H1 (cell line): ENCODE measurements at regions not wholly inside any gene's neighbourhood (a gene's known extent, or its start where the extent isn't known, plus 50 kb on each side); places are given as distances from the start of the nearest gene placed in this dataset.

Experiments
- BRCA1 ChIP-seq: IDR thresholded peaks from 2 replicates; pipeline ENCODE4 v1.6.1; 2012; ENCODE audit warnings: low read depth, low read length, improper control_type of control experiment
- CBX5 ChIP-seq: fragments of 300-800, 300-1000 bp; sonication (generic); IDR thresholded peaks from 2 replicates; pipeline ENCODE4 v1.7.1; 2016; ENCODE audit warnings: antibody characterized with exemption, low read length, low read depth
- CEBPB ChIP-seq: IDR thresholded peaks from 2 replicates; pipeline ENCODE4 v1.6.1; 2012; ENCODE audit warnings: low read depth, low read length
- CHD1 ChIP-seq: IDR thresholded peaks from 2 replicates; pipeline ENCODE4 v1.6.1; 2012; ENCODE audit warnings: low read depth, low read length, improper control_type of control experiment
- CHD2 ChIP-seq: IDR thresholded peaks from 2 replicates; pipeline ENCODE4 v1.6.1; 2012; ENCODE audit warnings: low read length, improper control_type of control experiment
- CREB1 ChIP-seq: IDR thresholded peaks from 2 replicates; pipeline ENCODE4 v1.6.1; 2012; ENCODE audit warnings: inconsistent platforms
- EP300 ChIP-seq, 2 experiments: IDR thresholded peaks; 1 replicate in 1 of 2; 2 replicates in 1 of 2; pipeline ENCODE4 v1.6.1; 2011 to 2012; ENCODE audit warnings: low read depth in 2 of 2, low read length in 2 of 2, mild to moderate bottlenecking in 2 of 2, borderline replicate concordance in 1 of 2, inconsistent platforms in 1 of 2, moderate library complexity in 1 of 2
- FOSL1 ChIP-seq: IDR thresholded peaks from 2 replicates; pipeline ENCODE4 v1.6.1; 2011; ENCODE audit warnings: mild to moderate bottlenecking, low read depth, low read length, moderate library complexity; ENCODE audit not compliant: insufficient read depth
- PHF8 ChIP-seq: fragments of 200-600 bp; sonication (generic); conservative IDR thresholded peaks from 2 replicates; pipeline ENCODE4 v1.7.1; 2012; ENCODE audit warnings: low read depth, mild to moderate bottlenecking, inconsistent platforms, low read length, moderate library complexity
- POU5F1 ChIP-seq: IDR thresholded peaks from 2 replicates; pipeline ENCODE4 v1.6.1; 2011; ENCODE audit warnings: low read depth, mild to moderate bottlenecking, low read length, moderate library complexity
- RBBP5 ChIP-seq: IDR thresholded peaks from 2 replicates; pipeline ENCODE4 v1.7.1; 2012; ENCODE audit warnings: low read depth, mild to moderate bottlenecking, inconsistent platforms, low read length, moderate library complexity, borderline replicate concordance
- SP1 ChIP-seq: IDR thresholded peaks from 2 replicates; pipeline ENCODE4 v1.6.1; 2011; ENCODE audit warnings: low read depth, low read length
- ZNF274 ChIP-seq: IDR thresholded peaks from 2 replicates; pipeline ENCODE4 v1.7.0; 2012; ENCODE audit warnings: low read length, borderline replicate concordance; ENCODE audit errors: extremely low read depth
- TF ChIP-seq, protein P1 (sequence below): fragments of 300-600 bp; sonication (generic); IDR thresholded peaks from 2 replicates; pipeline ENCODE4 v1.7.1; 2012; ENCODE audit warnings: low read length, moderate library complexity, mild to moderate bottlenecking, inconsistent platforms; ENCODE audit not compliant: insufficient replicate concordance

DNA sequence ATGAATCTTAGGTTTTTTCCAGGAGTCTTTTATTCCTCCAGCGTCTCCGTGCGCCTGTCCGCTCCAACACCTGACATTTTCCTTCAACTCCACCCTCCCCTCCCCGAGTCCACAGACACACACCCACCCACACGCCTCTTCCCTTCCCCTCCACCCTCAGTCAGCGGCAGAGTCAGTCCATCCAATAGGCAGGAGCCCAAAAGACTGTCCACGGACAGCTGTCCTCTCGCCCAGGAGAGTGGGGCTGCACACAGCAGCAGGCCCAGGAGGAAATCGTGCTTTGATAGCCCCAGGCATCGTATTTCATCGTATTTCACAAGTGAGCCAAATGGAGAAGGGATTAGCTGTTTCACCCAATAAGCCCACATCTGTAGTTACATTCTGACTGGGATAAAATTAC, 285.1 kb downstream of the ZEB1 start (continued):
- TF ChIP-seq, protein P1, sequence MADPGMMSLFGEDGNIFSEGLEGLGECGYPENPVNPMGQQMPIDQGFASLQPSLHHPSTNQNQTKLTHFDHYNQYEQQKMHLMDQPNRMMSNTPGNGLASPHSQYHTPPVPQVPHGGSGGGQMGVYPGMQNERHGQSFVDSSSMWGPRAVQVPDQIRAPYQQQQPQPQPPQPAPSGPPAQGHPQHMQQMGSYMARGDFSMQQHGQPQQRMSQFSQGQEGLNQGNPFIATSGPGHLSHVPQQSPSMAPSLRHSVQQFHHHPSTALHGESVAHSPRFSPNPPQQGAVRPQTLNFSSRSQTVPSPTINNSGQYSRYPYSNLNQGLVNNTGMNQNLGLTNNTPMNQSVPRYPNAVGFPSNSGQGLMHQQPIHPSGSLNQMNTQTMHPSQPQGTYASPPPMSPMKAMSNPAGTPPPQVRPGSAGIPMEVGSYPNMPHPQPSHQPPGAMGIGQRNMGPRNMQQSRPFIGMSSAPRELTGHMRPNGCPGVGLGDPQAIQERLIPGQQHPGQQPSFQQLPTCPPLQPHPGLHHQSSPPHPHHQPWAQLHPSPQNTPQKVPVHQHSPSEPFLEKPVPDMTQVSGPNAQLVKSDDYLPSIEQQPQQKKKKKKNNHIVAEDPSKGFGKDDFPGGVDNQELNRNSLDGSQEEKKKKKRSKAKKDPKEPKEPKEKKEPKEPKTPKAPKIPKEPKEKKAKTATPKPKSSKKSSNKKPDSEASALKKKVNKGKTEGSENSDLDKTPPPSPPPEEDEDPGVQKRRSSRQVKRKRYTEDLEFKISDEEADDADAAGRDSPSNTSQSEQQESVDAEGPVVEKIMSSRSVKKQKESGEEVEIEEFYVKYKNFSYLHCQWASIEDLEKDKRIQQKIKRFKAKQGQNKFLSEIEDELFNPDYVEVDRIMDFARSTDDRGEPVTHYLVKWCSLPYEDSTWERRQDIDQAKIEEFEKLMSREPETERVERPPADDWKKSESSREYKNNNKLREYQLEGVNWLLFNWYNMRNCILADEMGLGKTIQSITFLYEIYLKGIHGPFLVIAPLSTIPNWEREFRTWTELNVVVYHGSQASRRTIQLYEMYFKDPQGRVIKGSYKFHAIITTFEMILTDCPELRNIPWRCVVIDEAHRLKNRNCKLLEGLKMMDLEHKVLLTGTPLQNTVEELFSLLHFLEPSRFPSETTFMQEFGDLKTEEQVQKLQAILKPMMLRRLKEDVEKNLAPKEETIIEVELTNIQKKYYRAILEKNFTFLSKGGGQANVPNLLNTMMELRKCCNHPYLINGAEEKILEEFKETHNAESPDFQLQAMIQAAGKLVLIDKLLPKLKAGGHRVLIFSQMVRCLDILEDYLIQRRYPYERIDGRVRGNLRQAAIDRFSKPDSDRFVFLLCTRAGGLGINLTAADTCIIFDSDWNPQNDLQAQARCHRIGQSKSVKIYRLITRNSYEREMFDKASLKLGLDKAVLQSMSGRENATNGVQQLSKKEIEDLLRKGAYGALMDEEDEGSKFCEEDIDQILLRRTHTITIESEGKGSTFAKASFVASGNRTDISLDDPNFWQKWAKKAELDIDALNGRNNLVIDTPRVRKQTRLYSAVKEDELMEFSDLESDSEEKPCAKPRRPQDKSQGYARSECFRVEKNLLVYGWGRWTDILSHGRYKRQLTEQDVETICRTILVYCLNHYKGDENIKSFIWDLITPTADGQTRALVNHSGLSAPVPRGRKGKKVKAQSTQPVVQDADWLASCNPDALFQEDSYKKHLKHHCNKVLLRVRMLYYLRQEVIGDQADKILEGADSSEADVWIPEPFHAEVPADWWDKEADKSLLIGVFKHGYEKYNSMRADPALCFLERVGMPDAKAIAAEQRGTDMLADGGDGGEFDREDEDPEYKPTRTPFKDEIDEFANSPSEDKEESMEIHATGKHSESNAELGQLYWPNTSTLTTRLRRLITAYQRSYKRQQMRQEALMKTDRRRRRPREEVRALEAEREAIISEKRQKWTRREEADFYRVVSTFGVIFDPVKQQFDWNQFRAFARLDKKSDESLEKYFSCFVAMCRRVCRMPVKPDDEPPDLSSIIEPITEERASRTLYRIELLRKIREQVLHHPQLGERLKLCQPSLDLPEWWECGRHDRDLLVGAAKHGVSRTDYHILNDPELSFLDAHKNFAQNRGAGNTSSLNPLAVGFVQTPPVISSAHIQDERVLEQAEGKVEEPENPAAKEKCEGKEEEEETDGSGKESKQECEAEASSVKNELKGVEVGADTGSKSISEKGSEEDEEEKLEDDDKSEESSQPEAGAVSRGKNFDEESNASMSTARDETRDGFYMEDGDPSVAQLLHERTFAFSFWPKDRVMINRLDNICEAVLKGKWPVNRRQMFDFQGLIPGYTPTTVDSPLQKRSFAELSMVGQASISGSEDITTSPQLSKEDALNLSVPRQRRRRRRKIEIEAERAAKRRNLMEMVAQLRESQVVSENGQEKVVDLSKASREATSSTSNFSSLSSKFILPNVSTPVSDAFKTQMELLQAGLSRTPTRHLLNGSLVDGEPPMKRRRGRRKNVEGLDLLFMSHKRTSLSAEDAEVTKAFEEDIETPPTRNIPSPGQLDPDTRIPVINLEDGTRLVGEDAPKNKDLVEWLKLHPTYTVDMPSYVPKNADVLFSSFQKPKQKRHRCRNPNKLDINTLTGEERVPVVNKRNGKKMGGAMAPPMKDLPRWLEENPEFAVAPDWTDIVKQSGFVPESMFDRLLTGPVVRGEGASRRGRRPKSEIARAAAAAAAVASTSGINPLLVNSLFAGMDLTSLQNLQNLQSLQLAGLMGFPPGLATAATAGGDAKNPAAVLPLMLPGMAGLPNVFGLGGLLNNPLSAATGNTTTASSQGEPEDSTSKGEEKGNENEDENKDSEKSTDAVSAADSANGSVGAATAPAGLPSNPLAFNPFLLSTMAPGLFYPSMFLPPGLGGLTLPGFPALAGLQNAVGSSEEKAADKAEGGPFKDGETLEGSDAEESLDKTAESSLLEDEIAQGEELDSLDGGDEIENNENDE: no peak
- TF ChIP-seq BRCA1: no peak
- TF ChIP-seq CBX5: no peak
- no peak for TF ChIP-seq CHD2
- no peak for TF ChIP-seq FOSL1
- TF ChIP-seq SP1: no peak
- no peak for TF ChIP-seq POU5F1
- no peak for TF ChIP-seq EP300 (IDR thresholded peaks at IDR 0.05; ENCODE audit: borderline replicate concordance in 1 of 2, low read depth in 2 of 2, low read length in 2 of 2)
- no peak for TF ChIP-seq CEBPB
- no peak for TF ChIP-seq PHF8
- no peak for TF ChIP-seq CREB1
- no peak for TF ChIP-seq ZNF274
- TF ChIP-seq RBBP5: no peak
- no peak for TF ChIP-seq CHD1
